AG10803 (cell line): ENCODE measurements at regions not wholly inside any gene's neighbourhood (a gene's known extent, or its start where the extent isn't known, plus 50 kb on each side); places are given as distances from the start of the nearest gene placed in this dataset.
"Not testable (repeated sequence)": the region's sequence is repeated elsewhere in the genome, so short reads cannot be mapped to it uniquely, and the experiment has no call there.

ENCODE experiments used
- DNase-seq: peaks from one replicate; pipeline ENCODE4 v3.0.0; 2010; ENCODE audit warnings: low read depth
- H3K4me3 ChIP-seq: 2 replicates; pipeline ENCODE4 v1.5.1; 2011; ENCODE audit warnings: mild to moderate bottlenecking, low read length, control low read depth
- CTCF ChIP-seq: conservative IDR thresholded peaks from 2 replicates; pipeline ENCODE4 v1.5.1; 2011; ENCODE audit warnings: mild to moderate bottlenecking, low read length, control low read depth, inconsistent platforms

- H3K4me3 ChIP-seq, result no peak overlapping the region
- TF ChIP-seq CTCF, result no peak
- peak; percentile 13 for DNase-seq
Observed at GRCh38 chr5:87129046-87129445, 138.6 kb upstream of the RASA1 start.

- H3K4me3 ChIP-seq, result no peak overlapping the region
- no peak for DNase-seq
- no peak for TF ChIP-seq CTCF
Observed at GRCh38 chr5:87132696-87133095, 135.0 kb upstream of the RASA1 start.

GRCh38 chr5:87134513-87134912 lies 133.2 kb upstream of the RASA1 start:
- not testable (repeated sequence) for H3K4me3 ChIP-seq, DNase-seq

GRCh38 chr5:87136096-87136495 lies 131.6 kb upstream of the RASA1 start:
- H3K4me3 ChIP-seq, result no peak overlapping the region
- TF ChIP-seq CTCF, result no peak

GRCh38 chr5:87136733-87137132 lies 130.9 kb upstream of the RASA1 start:
- TF ChIP-seq CTCF, result no peak
- no peak overlapping the region for H3K4me3 ChIP-seq
- DNase-seq, result no peak

More at GRCh38 chr5:87136096-87136495, 131.6 kb upstream of the RASA1 start:
- DNase-seq, result no peak

- H3K4me3 ChIP-seq, result no peak overlapping the region
Observed at GRCh38 chr5:87137283-87137682, 130.4 kb upstream of the RASA1 start.

GRCh38 chr5:87138091-87138805 lies 129.4 kb upstream of the RASA1 start:
- no peak for TF ChIP-seq CTCF
- no peak for DNase-seq
- no peak overlapping the region for H3K4me3 ChIP-seq

More at GRCh38 chr5:87137283-87137682, 130.4 kb upstream of the RASA1 start:
- no peak for TF ChIP-seq CTCF
- DNase-seq, result no peak
